Fibroblast of lung (primary cell): ENCODE measurements at regions not wholly inside any gene's neighbourhood (a gene's known extent, or its start where the extent isn't known, plus 50 kb on each side); places are given as distances from the start of the nearest gene placed in this dataset.

Experiments used
- CTCF ChIP-seq, 2 donors: IDR thresholded peaks in 1 of 2; conservative IDR thresholded peaks in 1 of 2; 1 replicate in 1 of 2; 2 replicates in 1 of 2; pipeline ENCODE4 v1.5.1; 2011 to 2012; ENCODE audit warnings: low read length in 2 of 2, control low read depth in 1 of 2, inconsistent platforms in 1 of 2, low read depth in 1 of 2, mild to moderate bottlenecking in 1 of 2
- EZH2 ChIP-seq: IDR thresholded peaks from 2 replicates; pipeline ENCODE4 v1.5.1; 2012; ENCODE audit warnings: low read length, control low read depth, mild to moderate bottlenecking; ENCODE audit errors: missing control alignments

DNA sequence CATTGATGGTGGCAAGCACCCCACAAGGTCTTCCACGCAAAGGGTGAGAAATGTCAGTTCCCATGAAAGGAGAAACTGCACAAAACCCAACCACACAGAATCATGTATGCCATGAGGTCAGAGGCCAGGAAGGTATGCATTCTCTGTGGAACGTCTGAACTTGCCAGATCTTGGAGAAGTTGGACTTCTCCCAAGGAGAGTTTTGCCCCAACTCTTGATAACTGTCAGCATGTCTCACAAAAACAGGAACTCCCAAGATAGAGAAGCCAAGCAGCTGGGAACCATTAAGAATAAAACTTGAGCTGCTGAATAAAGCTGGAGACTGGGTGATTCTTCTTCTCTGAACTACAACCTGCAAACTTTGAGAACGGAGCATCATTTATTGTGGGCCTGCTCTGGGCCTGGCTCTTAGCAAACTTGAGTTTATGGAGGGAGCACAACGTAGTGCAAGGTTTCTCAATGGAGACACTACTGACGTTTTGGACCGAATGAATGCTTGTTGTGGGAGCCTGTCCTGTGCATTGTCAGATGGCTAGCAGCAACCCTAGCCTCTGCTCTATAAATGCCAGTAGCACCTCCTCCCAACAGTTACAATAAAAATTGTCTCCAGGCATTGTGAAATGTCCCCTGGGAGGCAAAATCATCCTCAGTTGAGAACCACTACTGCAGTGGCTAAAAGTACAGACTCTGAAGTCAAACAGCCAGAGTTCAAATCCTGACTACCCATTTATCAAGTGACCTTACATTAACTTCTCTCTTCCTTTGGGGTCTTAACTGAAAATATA, 193.5 kb downstream of the ACTL7B start:
- TF ChIP-seq CTCF (conservative IDR thresholded peaks at IDR 0.05 in 1 of 2, IDR thresholded peaks at IDR 0.05 in 1 of 2; ENCODE audit: low read depth in 1 of 2, low read length in 2 of 2) (no peak), EZH2 (no peak)
